WTC11 (cell line): ENCODE measurements at regions not wholly inside any gene's neighbourhood (a gene's known extent, or its start where the extent isn't known, plus 50 kb on each side); places are given as distances from the start of the nearest gene placed in this dataset.
A peak's percentile ranks its signal among the peaks of the same experiment; 100 is the strongest.

Experiments
- ATAC-seq: fragments of 200-7000 bp; cut with Tn5 transposase; 2 replicates; pipeline ENCODE4 v1.10.0; 2021; ENCODE audit warnings: mild to moderate bottlenecking, moderate library complexity
- CTCF ChIA-PET: fragments of 300-600 bp; sonication (Branson Sonifier 250); formaldehyde crosslinking; loops from one replicate; lab custom pipeline; 2021; ENCODE audit warnings: antibody characterized with exemption; lab: Charles Lee
- POLR2A ChIA-PET: fragments of 350-600 bp; sonication (Branson Sonifier 250); formaldehyde crosslinking; loops from one replicate; lab custom pipeline; 2021; ENCODE audit warnings: antibody characterized with exemption; lab: Charles Lee
- DNase-seq: peaks from one replicate; pipeline ENCODE4 v3.0.0; 2021; ENCODE audit warnings: low spot score
- H3K27ac Mint-ChIP-seq: 2 replicates; pipeline ENCODE4 v1.8.0; 2021; ENCODE audit warnings: mixed read lengths
- H3K27me3 Mint-ChIP-seq: 2 replicates; pipeline ENCODE4 v1.8.0; 2021; ENCODE audit warnings: low read depth, mild to moderate bottlenecking, moderate library complexity, mixed read lengths
- H3K36me3 Mint-ChIP-seq: 2 replicates; pipeline ENCODE4 v1.8.0; 2021; ENCODE audit warnings: mixed read lengths
- H3K4me1 Mint-ChIP-seq: 2 replicates; pipeline ENCODE4 v1.8.0; 2022; ENCODE audit warnings: mixed read lengths
- H3K4me3 Mint-ChIP-seq: 2 replicates; pipeline ENCODE4 v1.8.0; 2021; ENCODE audit warnings: mild to moderate bottlenecking, moderate library complexity, mixed read lengths
- H3K9me3 Mint-ChIP-seq: 2 replicates; pipeline ENCODE4 v1.8.0; 2021; ENCODE audit warnings: mixed read lengths
- CREB1 ChIP-seq: sonication (generic); formaldehyde crosslinking; IDR thresholded peaks from 2 replicates; pipeline ENCODE4 v1.8.0; 2023; ENCODE audit warnings: mild to moderate bottlenecking, missing genetic modification reagents
- EMX1 ChIP-seq: fragments of 250-450 bp; sonication (Bioruptor Pico); IDR thresholded peaks from 2 replicates; pipeline ENCODE4 v1.8.0; 2021; ENCODE audit warnings: mild to moderate bottlenecking
- HMGA2 ChIP-seq: fragments of 250-450 bp; sonication (Bioruptor Pico); IDR thresholded peaks from 2 replicates; pipeline ENCODE4 v1.4.0; 2021; ENCODE audit warnings: mild to moderate bottlenecking, moderate library complexity
- KAT7 ChIP-seq: sonication (generic); formaldehyde crosslinking; IDR thresholded peaks from 2 replicates; pipeline ENCODE4 v1.8.1; 2023; ENCODE audit warnings: missing genetic modification reagents, mild to moderate bottlenecking, borderline replicate concordance
- NFE2L1 ChIP-seq: sonication (generic); formaldehyde crosslinking; IDR thresholded peaks from 2 replicates; pipeline ENCODE4 v1.8.1; 2023; ENCODE audit warnings: missing genetic modification reagents
- NR1H2 ChIP-seq: sonication (generic); formaldehyde crosslinking; IDR thresholded peaks from 2 replicates; pipeline ENCODE4 v1.9.0; 2021; ENCODE audit warnings: mild to moderate bottlenecking, moderate library complexity, missing genetic modification reagents
- NR2C2 ChIP-seq: sonication (generic); formaldehyde crosslinking; IDR thresholded peaks from 2 replicates; pipeline ENCODE4 v1.8.0; 2022; ENCODE audit warnings: mild to moderate bottlenecking, missing genetic modification reagents
- OVOL2 ChIP-seq: fragments of 250-450 bp; sonication (Bioruptor Pico); IDR thresholded peaks from 2 replicates; pipeline ENCODE4 v1.9.0; 2021; ENCODE audit warnings: mild to moderate bottlenecking, borderline replicate concordance
- RORB ChIP-seq: fragments of 250-450 bp; sonication (Bioruptor Pico); IDR thresholded peaks from 2 replicates; pipeline ENCODE4 v1.9.0; 2021; ENCODE audit warnings: mild to moderate bottlenecking
- TEAD4 ChIP-seq: sonication (generic); formaldehyde crosslinking; IDR thresholded peaks from 2 replicates; pipeline ENCODE4 v1.8.0; 2022; ENCODE audit warnings: mild to moderate bottlenecking, missing genetic modification reagents
- ZNF138 ChIP-seq: sonication (generic); formaldehyde crosslinking; conservative IDR thresholded peaks from 2 replicates; pipeline ENCODE4 v1.8.1; 2022; ENCODE audit warnings: mild to moderate bottlenecking, moderate library complexity, missing genetic modification reagents
- ZNF317 ChIP-seq: sonication (generic); formaldehyde crosslinking; IDR thresholded peaks from 2 replicates; pipeline ENCODE4 v1.8.1; 2023; ENCODE audit warnings: low read depth, mild to moderate bottlenecking, moderate library complexity, missing genetic modification reagents, borderline replicate concordance
- ZNF396 ChIP-seq: fragments of 250-450 bp; sonication (Bioruptor Pico); IDR thresholded peaks from 2 replicates; pipeline ENCODE4 v1.8.0; 2021; ENCODE audit warnings: mild to moderate bottlenecking, moderate library complexity, borderline replicate concordance
- ZNF416 ChIP-seq: fragments of 250-450 bp; sonication (Bioruptor Pico); IDR thresholded peaks from 2 replicates; pipeline ENCODE4 v1.9.0; 2021; ENCODE audit warnings: mild to moderate bottlenecking, inconsistent platforms
- TF ChIP-seq, protein P1 (sequence below): sonication (generic); formaldehyde crosslinking; IDR thresholded peaks from 2 replicates; pipeline ENCODE4 v1.8.0; 2022; ENCODE audit warnings: mild to moderate bottlenecking, missing genetic modification reagents
- TF ChIP-seq, protein P2 (sequence below): sonication (generic); formaldehyde crosslinking; IDR thresholded peaks from 2 replicates; pipeline ENCODE4 v1.8.1; 2023; ENCODE audit warnings: mild to moderate bottlenecking, missing genetic modification reagents, moderate library complexity
- TF ChIP-seq, protein P3 (sequence below): sonication (generic); formaldehyde crosslinking; IDR thresholded peaks from 2 replicates; pipeline ENCODE4 v1.8.1; 2022; ENCODE audit warnings: mild to moderate bottlenecking, moderate library complexity, missing genetic modification reagents
- TF ChIP-seq, protein P4 (sequence below): sonication (generic); formaldehyde crosslinking; IDR thresholded peaks from 2 replicates; pipeline ENCODE4 v1.8.1; 2022; ENCODE audit warnings: low read depth, mild to moderate bottlenecking, moderate library complexity, missing genetic modification reagents, borderline replicate concordance
- TF ChIP-seq, protein P5 (sequence below): sonication (generic); formaldehyde crosslinking; IDR thresholded peaks from 2 replicates; pipeline ENCODE4 v1.8.1; 2023; ENCODE audit warnings: mild to moderate bottlenecking, missing genetic modification reagents
- TF ChIP-seq, protein P6 (sequence below): sonication (generic); formaldehyde crosslinking; IDR thresholded peaks from 2 replicates; pipeline ENCODE4 v1.8.1; 2023; ENCODE audit warnings: mild to moderate bottlenecking, missing genetic modification reagents, moderate library complexity
- TF ChIP-seq, protein P7 (sequence below): fragments of 250-450 bp; sonication (Bioruptor Pico); IDR thresholded peaks from 2 replicates; pipeline ENCODE4 v1.9.0; 2021; ENCODE audit warnings: mild to moderate bottlenecking

DNA sequence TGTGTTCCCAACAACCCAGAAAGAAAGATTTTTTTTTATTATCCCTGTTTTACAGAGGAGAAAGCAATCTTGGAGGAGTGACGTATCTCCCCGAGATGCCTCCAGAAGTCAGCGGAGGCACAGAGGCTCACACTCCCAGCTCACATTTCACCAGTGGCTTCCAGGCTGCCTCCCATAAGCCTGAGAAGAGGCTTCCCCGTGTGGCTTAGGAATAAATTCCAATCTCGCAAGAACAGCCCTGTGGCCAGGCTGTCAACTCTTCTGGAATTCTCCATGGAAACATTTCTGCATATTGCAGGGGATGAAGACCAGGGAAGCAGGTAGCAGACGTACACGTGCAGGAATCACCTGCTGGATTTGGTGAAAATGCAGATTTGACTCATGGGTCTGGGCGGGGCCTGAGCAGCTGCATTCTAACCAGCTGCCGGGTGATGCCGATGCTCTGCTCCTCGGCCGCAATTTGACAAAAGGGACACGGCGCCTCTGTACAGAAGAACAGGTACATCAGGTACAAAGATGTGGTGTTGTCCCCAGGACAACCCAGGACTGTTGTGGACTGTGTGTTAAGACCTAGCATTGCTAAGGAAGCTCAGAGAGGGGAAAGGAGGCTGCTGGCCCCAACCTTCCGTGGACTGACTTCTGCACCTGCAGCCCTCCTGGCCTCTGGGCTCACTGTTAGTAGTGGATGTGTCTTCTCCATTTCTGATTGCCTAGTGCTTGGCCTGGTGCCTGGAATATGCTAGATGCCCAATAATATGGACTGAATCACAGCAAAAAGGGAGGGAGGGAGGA is 114.2 kb upstream of the ID2 start:
- CTCF ChIA-PET, result no interaction called here
- no peaks in the 10 kb centered on the region for H3K36me3 Mint-ChIP-seq
- H3K4me3 Mint-ChIP-seq, result no peak overlapping the region
- peaks cover 2% of the 10 kb centered on the region for H3K9me3 Mint-ChIP-seq
- TF ChIP-seq TEAD4 (CRISPR knock-in tag) (no peak), ZNF317 (CRISPR knock-in tag) (no peak), NR2C2 (CRISPR knock-in tag) (no peak)
- TF ChIP-seq, protein P1, sequence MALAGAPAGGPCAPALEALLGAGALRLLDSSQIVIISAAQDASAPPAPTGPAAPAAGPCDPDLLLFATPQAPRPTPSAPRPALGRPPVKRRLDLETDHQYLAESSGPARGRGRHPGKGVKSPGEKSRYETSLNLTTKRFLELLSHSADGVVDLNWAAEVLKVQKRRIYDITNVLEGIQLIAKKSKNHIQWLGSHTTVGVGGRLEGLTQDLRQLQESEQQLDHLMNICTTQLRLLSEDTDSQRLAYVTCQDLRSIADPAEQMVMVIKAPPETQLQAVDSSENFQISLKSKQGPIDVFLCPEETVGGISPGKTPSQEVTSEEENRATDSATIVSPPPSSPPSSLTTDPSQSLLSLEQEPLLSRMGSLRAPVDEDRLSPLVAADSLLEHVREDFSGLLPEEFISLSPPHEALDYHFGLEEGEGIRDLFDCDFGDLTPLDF (CRISPR knock-in tag), result no peak
- no peak for ATAC-seq
- H3K27me3 Mint-ChIP-seq, result no peaks in the 10 kb centered on the region; the same call in 1 of the 2 replicates
- DNase-seq, result no peak
- H3K4me1 Mint-ChIP-seq, result peaks cover 17% of the 10 kb centered on the region
- POLR2A ChIA-PET, result no interaction called here
- no peak overlapping the region for H3K27ac Mint-ChIP-seq

DNA sequence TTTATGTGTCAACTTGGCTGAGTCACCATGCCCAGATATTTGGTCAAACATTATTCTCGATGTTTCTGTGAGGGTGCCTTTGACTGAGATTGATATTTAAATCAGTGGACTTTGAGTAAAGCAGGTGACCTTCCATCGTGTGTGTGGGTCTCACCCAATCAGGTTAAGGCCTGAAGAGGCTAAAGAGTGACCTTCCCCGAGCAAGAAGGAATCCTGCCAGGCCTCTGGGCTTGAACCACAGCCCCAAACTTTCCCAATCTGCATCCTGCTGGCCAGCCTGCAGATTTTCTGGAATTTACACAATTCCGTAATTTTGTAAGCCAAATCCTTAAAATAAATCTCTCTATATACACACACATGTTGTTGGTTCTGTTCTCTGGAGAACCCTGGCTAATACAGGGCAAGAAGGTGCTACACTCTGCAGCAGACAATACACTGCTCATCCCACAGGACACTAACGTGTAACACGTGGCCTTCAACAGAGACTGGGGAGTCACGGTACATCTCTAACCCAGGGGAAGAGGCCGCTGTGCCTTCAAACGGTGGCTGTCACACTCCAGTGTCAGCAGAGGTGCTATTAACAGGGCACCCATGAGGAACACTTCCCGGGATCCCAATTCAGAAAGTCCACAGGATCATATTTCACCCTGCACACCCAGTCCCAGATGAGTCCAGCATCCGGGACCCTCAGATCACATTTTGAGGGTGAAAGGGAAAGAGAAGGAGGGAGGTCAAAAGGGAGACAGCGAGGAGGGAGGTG is 113.1 kb upstream of the ID2 start:
- no peaks in the 10 kb centered on the region for H3K9me3 Mint-ChIP-seq
- no peaks in the 10 kb centered on the region; the same call in 1 of the 2 replicates for H3K27me3 Mint-ChIP-seq
- H3K4me3 Mint-ChIP-seq, result no peak overlapping the region
- DNase-seq (no peak), ATAC-seq (no peak)
- ChIA-PET POLR2A (no interaction called here), CTCF (no interaction called here)
- H3K36me3 Mint-ChIP-seq, result no peaks in the 10 kb centered on the region
- no peak for TF ChIP-seq NFE2L1 (CRISPR knock-in tag)
- TF ChIP-seq EMX1 (CRISPR knock-in tag), result no peak
- TF ChIP-seq, protein P2, sequence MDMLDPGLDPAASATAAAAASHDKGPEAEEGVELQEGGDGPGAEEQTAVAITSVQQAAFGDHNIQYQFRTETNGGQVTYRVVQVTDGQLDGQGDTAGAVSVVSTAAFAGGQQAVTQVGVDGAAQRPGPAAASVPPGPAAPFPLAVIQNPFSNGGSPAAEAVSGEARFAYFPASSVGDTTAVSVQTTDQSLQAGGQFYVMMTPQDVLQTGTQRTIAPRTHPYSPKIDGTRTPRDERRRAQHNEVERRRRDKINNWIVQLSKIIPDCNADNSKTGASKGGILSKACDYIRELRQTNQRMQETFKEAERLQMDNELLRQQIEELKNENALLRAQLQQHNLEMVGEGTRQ (CRISPR knock-in tag), result no peak
- TF ChIP-seq, protein P3, sequence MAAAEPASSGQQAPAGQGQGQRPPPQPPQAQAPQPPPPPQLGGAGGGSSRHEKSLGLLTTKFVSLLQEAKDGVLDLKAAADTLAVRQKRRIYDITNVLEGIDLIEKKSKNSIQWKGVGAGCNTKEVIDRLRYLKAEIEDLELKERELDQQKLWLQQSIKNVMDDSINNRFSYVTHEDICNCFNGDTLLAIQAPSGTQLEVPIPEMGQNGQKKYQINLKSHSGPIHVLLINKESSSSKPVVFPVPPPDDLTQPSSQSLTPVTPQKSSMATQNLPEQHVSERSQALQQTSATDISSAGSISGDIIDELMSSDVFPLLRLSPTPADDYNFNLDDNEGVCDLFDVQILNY (CRISPR knock-in tag), result no peak
- TF ChIP-seq OVOL2, result no peak
- TF ChIP-seq, protein P4, sequence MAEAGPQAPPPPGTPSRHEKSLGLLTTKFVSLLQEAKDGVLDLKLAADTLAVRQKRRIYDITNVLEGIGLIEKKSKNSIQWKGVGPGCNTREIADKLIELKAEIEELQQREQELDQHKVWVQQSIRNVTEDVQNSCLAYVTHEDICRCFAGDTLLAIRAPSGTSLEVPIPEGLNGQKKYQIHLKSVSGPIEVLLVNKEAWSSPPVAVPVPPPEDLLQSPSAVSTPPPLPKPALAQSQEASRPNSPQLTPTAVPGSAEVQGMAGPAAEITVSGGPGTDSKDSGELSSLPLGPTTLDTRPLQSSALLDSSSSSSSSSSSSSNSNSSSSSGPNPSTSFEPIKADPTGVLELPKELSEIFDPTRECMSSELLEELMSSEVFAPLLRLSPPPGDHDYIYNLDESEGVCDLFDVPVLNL (CRISPR knock-in tag), result no peak
- TF ChIP-seq, protein P5, sequence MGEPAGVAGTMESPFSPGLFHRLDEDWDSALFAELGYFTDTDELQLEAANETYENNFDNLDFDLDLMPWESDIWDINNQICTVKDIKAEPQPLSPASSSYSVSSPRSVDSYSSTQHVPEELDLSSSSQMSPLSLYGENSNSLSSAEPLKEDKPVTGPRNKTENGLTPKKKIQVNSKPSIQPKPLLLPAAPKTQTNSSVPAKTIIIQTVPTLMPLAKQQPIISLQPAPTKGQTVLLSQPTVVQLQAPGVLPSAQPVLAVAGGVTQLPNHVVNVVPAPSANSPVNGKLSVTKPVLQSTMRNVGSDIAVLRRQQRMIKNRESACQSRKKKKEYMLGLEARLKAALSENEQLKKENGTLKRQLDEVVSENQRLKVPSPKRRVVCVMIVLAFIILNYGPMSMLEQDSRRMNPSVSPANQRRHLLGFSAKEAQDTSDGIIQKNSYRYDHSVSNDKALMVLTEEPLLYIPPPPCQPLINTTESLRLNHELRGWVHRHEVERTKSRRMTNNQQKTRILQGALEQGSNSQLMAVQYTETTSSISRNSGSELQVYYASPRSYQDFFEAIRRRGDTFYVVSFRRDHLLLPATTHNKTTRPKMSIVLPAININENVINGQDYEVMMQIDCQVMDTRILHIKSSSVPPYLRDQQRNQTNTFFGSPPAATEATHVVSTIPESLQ (CRISPR knock-in tag), result no peak
- peaks cover 27% of the 10 kb centered on the region for H3K4me1 Mint-ChIP-seq
- H3K27ac Mint-ChIP-seq, result peak overlapping the region; percentile 18; the same call in 1 of the 2 replicates

DNA sequence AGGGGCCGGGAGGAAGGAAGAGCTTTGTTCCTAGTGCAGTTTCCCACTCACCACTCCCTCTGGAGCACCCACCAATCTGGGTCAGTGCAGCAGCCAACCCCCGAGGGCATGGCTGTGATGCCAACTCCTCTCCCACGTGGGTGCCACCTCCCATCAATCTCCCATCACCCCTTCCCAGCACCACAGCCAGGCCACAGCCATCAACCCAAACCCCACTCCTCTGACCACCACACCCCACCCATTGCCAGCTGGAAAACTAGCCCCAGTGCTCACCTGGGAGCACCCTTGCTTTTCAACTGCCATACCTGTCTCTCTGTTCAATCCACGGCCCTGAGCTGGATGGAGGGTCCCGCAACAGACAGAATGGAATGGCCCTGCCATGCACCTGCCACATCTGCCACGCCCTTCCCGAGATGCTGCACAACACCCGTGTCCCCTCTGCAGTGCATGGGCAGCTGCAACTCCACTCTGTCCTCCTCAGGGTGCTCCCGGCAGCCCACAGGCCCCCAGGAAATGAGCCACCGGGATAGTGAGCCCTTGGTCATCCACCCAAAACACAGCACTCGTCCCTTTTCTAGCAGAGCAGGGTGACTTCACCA is 112.4 kb upstream of the ID2 start:
- H3K4me1 Mint-ChIP-seq, result peaks cover 30% of the 10 kb centered on the region
- no peaks in the 10 kb centered on the region; the same call in 1 of the 2 replicates for H3K27me3 Mint-ChIP-seq
- H3K9me3 Mint-ChIP-seq, result no peaks in the 10 kb centered on the region
- no peak overlapping the region for H3K4me3 Mint-ChIP-seq
- no peak for ATAC-seq
- CTCF ChIA-PET, result no interaction called here
- POLR2A ChIA-PET, result no interaction called here
- no peaks in the 10 kb centered on the region for H3K36me3 Mint-ChIP-seq
- DNase-seq, result no peak
- H3K27ac Mint-ChIP-seq, result no peak overlapping the region
- TF ChIP-seq ZNF416 (CRISPR knock-in tag) (no peak), ZNF138 (no peak), HMGA2 (CRISPR knock-in tag) (no peak), ZNF396 (CRISPR knock-in tag) (no peak), CREB1 (no peak), NR1H2 (CRISPR knock-in tag) (no peak), OVOL2 (no peak), RORB (CRISPR knock-in tag) (no peak), KAT7 (CRISPR knock-in tag) (no peak), NFE2L1 (CRISPR knock-in tag) (no peak)
- TF ChIP-seq, protein P2 (CRISPR knock-in tag), result no peak
- TF ChIP-seq, protein P6, sequence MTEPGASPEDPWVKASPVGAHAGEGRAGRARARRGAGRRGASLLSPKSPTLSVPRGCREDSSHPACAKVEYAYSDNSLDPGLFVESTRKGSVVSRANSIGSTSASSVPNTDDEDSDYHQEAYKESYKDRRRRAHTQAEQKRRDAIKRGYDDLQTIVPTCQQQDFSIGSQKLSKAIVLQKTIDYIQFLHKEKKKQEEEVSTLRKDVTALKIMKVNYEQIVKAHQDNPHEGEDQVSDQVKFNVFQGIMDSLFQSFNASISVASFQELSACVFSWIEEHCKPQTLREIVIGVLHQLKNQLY (CRISPR knock-in tag), result no peak
- TF ChIP-seq, protein P7, sequence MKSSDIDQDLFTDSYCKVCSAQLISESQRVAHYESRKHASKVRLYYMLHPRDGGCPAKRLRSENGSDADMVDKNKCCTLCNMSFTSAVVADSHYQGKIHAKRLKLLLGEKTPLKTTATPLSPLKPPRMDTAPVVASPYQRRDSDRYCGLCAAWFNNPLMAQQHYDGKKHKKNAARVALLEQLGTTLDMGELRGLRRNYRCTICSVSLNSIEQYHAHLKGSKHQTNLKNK, result no peak
